ENCODE measurements at regions not wholly inside any gene's neighbourhood (a gene's known extent, or its start where the extent isn't known, plus 50 kb on each side); places are given as distances from the start of the nearest gene placed in this dataset.

DNA sequence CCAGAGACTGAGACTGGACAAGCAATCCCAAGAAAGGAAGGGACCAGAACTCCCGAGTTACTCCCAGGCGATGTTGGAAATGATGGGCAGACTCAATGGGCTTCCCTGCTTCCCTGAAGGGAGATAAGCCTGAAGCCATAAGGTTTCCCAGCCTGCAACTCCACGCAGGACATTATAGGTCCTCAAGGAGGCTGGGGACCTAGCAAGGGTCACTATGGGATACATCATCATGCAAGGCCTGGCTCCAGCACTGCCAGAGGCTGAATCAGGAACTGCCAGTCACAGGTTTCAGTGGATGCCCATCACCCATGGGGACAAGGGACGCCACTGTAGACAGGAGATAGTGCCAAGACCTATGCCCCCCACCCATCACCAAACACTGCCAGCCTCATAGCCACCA is 338.7 kb downstream of the IRS2 start:
- peaks cover 4% of the 10 kb centered on the region for H3K4me1 Mint-ChIP-seq (ENCODE audit: low read depth, unreplicated experiment)
- Histone ChIP-seq H4K20me1 (ENCODE audit: insufficient read depth, low read length) (no peaks in the 10 kb centered on the region), H3K36me3 (ENCODE audit: insufficient read depth, low read length) (no peaks in the 10 kb centered on the region), H3K27ac (ENCODE audit: low read depth, low read length) (no peak overlapping the region), H3K27me3 (ENCODE audit: insufficient read depth, low read length) (no peaks in the 10 kb centered on the region), H3K79me2 (ENCODE audit: insufficient read depth, low read length) (no peaks in the 10 kb centered on the region), H2AFZ (ENCODE audit: low read depth, low read length) (no peak overlapping the region), H3K4me2 (ENCODE audit: low read length) (no peak overlapping the region), H3K4me1 (ENCODE audit: insufficient read depth, low read length) (no peaks in the 10 kb centered on the region), H3K4me3 (ENCODE audit: insufficient read depth, low read depth, low read length) (no peak overlapping the region), H3K9me3 (ENCODE audit: insufficient read depth, low read depth, low read length) (peaks cover 3% of the 10 kb centered on the region), H3K9ac (ENCODE audit: low read length) (no peak overlapping the region)
- no peak for DNase-seq (ENCODE audit: low read depth)
- TF ChIP-seq EZH2 (IDR thresholded peaks at IDR 0.05; ENCODE audit: insufficient read depth, low read length) (no peak), CTCF (IDR thresholded peaks at IDR 0.05; ENCODE audit: insufficient read depth, low read depth, low read length) (no peak)
- H3K27ac Mint-ChIP-seq (ENCODE audit: unreplicated experiment), result peak overlapping the region; percentile 77
- peaks cover 2% of the 10 kb centered on the region for H3K36me3 Mint-ChIP-seq (ENCODE audit: low read depth, unreplicated experiment)
- no peak overlapping the region for H3K4me3 Mint-ChIP-seq (ENCODE audit: unreplicated experiment)
- no peak for FAIRE-seq
- H3K27me3 Mint-ChIP-seq (ENCODE audit: low read depth, unreplicated experiment), result peaks cover 2% of the 10 kb centered on the region
- H3K9me3 Mint-ChIP-seq (ENCODE audit: unreplicated experiment), result peaks cover 15% of the 10 kb centered on the region

GRCh38 chr13:109440320-109440719 is 346.1 kb downstream of the IRS2 start:
- Histone ChIP-seq H4K20me1 (ENCODE audit: insufficient read depth, low read length) (no peaks in the 10 kb centered on the region), H2AFZ (ENCODE audit: low read depth, low read length) (no peak overlapping the region), H3K9ac (ENCODE audit: low read length) (no peak overlapping the region), H3K27ac (ENCODE audit: low read depth, low read length) (no peak overlapping the region), H3K27me3 (ENCODE audit: insufficient read depth, low read length) (no peaks in the 10 kb centered on the region), H3K4me1 (ENCODE audit: insufficient read depth, low read length) (no peaks in the 10 kb centered on the region), H3K36me3 (ENCODE audit: insufficient read depth, low read length) (no peaks in the 10 kb centered on the region), H3K79me2 (ENCODE audit: insufficient read depth, low read length) (no peaks in the 10 kb centered on the region), H3K4me3 (ENCODE audit: insufficient read depth, low read depth, low read length) (no peak overlapping the region), H3K4me2 (ENCODE audit: low read length) (no peak overlapping the region), H3K9me3 (ENCODE audit: insufficient read depth, low read depth, low read length) (no peaks in the 10 kb centered on the region)
- no peak for TF ChIP-seq EZH2 (IDR thresholded peaks at IDR 0.05; ENCODE audit: insufficient read depth, low read length)
- no peak for TF ChIP-seq CTCF (IDR thresholded peaks at IDR 0.05; ENCODE audit: insufficient read depth, low read depth, low read length)
- H3K4me1 Mint-ChIP-seq (ENCODE audit: low read depth, unreplicated experiment), result peaks cover 2% of the 10 kb centered on the region
- no peak for DNase-seq (ENCODE audit: low read depth)
- FAIRE-seq, result no peak
- H3K27me3 Mint-ChIP-seq (ENCODE audit: low read depth, unreplicated experiment), result peaks cover 2% of the 10 kb centered on the region
- peaks cover 14% of the 10 kb centered on the region for H3K9me3 Mint-ChIP-seq (ENCODE audit: unreplicated experiment)
- H3K36me3 Mint-ChIP-seq (ENCODE audit: low read depth, unreplicated experiment), result no peaks in the 10 kb centered on the region
- H3K27ac Mint-ChIP-seq (ENCODE audit: unreplicated experiment), result no peak overlapping the region
- H3K4me3 Mint-ChIP-seq (ENCODE audit: unreplicated experiment), result no peak overlapping the region

DNA sequence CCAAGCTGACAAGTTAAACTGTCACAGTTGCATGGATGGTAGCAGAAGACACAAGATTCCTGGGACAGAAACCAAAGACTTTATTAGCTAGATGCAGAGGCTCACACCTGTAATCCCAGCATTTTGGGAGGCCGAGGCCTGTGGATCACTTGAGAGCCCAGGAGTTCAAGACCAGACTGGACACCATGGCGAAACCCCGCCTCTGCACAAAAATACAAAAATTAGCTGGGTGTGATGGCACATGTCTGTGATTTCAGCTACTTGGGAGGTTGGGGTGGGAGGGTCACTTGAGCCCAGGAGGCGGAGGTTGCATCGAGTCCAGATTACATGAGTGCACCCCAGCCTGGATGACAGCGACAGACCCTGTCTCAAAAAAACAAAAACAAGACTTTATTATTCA is 346.6 kb downstream of the IRS2 start:
- Histone ChIP-seq H3K4me2 (ENCODE audit: low read length) (no peak overlapping the region), H2AFZ (ENCODE audit: low read depth, low read length) (no peak overlapping the region), H3K36me3 (ENCODE audit: insufficient read depth, low read length) (no peaks in the 10 kb centered on the region), H3K9me3 (ENCODE audit: insufficient read depth, low read depth, low read length) (no peaks in the 10 kb centered on the region), H3K27ac (ENCODE audit: low read depth, low read length) (no peak overlapping the region), H3K4me3 (ENCODE audit: insufficient read depth, low read depth, low read length) (no peak overlapping the region), H4K20me1 (ENCODE audit: insufficient read depth, low read length) (no peaks in the 10 kb centered on the region), H3K79me2 (ENCODE audit: insufficient read depth, low read length) (no peaks in the 10 kb centered on the region), H3K9ac (ENCODE audit: low read length) (no peak overlapping the region), H3K27me3 (ENCODE audit: insufficient read depth, low read length) (no peaks in the 10 kb centered on the region), H3K4me1 (ENCODE audit: insufficient read depth, low read length) (no peaks in the 10 kb centered on the region)
- no peak for DNase-seq (ENCODE audit: low read depth)
- Mint-ChIP-seq H3K27me3 (ENCODE audit: low read depth, unreplicated experiment) (peaks cover 2% of the 10 kb centered on the region), H3K36me3 (ENCODE audit: low read depth, unreplicated experiment) (no peaks in the 10 kb centered on the region), H3K4me3 (ENCODE audit: unreplicated experiment) (no peak overlapping the region), H3K4me1 (ENCODE audit: low read depth, unreplicated experiment) (peaks cover 2% of the 10 kb centered on the region), H3K9me3 (ENCODE audit: unreplicated experiment) (peaks cover 16% of the 10 kb centered on the region), H3K27ac (ENCODE audit: unreplicated experiment) (no peak overlapping the region)
- TF ChIP-seq EZH2 (IDR thresholded peaks at IDR 0.05; ENCODE audit: insufficient read depth, low read length), result no peak
- no peak for TF ChIP-seq CTCF (IDR thresholded peaks at IDR 0.05; ENCODE audit: insufficient read depth, low read depth, low read length)
- no peak for FAIRE-seq
